ENCODE measurements at regions not wholly inside any gene's neighbourhood (a gene's known extent, or its start where the extent isn't known, plus 50 kb on each side); places are given as distances from the start of the nearest gene placed in this dataset.

DNA sequence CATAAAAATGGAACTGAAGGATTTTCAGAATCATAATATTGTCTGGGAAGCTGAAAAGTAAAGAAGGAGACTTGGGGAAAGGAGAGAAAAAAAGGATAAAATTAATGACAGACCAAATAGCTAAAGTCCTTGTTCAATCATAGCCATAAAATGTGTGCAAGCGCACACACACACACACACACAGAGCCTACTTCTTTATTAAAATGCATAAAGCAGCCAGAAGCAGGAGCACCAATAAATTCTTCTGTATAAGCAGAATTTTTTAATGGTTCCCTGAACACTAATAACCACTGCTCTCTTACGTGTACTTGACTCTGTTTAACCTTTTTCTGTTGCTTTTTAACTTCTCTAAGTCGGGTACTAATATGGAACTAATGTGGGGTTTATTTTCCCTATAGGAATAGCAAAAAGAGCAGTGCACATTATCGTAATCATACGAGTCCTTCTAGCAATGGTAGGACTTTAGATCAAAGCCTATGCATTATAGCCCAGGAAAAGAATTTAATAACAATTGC is 131.0 kb upstream of the PSMD7 start:
- ATAC-seq (no peak), DNase-seq (no peak)
- Histone ChIP-seq H3K4me3 (no peak overlapping the region), H3K27ac (no peak overlapping the region), H3K4me1 (peaks cover 0 to 5% (median 0%) of the 10 kb centered on the region in 4 donors), H3K9me3 (no peaks in the 10 kb centered on the region), H3K36me3 (no peaks in the 10 kb centered on the region), H3K27me3 (no peaks in the 10 kb centered on the region)
- TF ChIP-seq, protein P1, sequence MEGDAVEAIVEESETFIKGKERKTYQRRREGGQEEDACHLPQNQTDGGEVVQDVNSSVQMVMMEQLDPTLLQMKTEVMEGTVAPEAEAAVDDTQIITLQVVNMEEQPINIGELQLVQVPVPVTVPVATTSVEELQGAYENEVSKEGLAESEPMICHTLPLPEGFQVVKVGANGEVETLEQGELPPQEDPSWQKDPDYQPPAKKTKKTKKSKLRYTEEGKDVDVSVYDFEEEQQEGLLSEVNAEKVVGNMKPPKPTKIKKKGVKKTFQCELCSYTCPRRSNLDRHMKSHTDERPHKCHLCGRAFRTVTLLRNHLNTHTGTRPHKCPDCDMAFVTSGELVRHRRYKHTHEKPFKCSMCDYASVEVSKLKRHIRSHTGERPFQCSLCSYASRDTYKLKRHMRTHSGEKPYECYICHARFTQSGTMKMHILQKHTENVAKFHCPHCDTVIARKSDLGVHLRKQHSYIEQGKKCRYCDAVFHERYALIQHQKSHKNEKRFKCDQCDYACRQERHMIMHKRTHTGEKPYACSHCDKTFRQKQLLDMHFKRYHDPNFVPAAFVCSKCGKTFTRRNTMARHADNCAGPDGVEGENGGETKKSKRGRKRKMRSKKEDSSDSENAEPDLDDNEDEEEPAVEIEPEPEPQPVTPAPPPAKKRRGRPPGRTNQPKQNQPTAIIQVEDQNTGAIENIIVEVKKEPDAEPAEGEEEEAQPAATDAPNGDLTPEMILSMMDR (IDR thresholded peaks at IDR 0.05) = no peak
- TF ChIP-seq POLR2A (IDR thresholded peaks at IDR 0.05) = no peak
- 70% methylated on average over 5 of the region's 5 CpGs for WGBS (ENCODE audit: insufficient coverage, low coverage, low lambda C conversion rate, missing lambda C conversion rate)
- intact Hi-C loops (cut with DNase I) = no loop called here

DNA sequence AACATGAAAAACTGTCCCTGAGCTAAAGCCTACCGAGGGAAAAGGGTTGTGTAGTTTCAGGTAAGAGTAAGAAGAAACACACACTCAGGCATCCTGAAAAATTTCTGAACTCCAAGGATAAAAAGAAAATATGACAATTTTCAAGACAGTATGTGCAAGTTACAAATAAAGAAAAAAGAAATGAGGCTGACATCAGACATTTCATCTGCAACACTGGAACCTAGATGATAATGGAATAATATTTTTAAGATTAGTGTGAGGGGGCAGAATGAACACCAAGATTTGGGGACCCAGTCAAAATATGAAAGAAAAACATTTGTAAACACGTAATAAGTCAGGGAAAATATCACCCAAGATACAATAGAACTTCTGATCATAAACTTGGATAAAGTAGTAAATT is 135.9 kb upstream of the PSMD7 start:
- no peaks in the 10 kb centered on the region for H3K9me3 ChIP-seq
- H3K27ac ChIP-seq = no peak overlapping the region
- H3K27me3 ChIP-seq = no peaks in the 10 kb centered on the region
- WGBS (ENCODE audit: insufficient coverage, low coverage, low lambda C conversion rate, missing lambda C conversion rate) = 59% methylated on average over 2 of the region's 2 CpGs
- no peaks in the 10 kb centered on the region for H3K36me3 ChIP-seq
- intact Hi-C loops (cut with DNase I) = no loop called here
- TF ChIP-seq, protein P1 (IDR thresholded peaks at IDR 0.05) = no peak
- TF ChIP-seq POLR2A (IDR thresholded peaks at IDR 0.05) = no peak
- no peak overlapping the region for H3K4me3 ChIP-seq
- no peaks in the 10 kb centered on the region for H3K4me1 ChIP-seq
- no peak for DNase-seq
- ATAC-seq = no peak

DNA sequence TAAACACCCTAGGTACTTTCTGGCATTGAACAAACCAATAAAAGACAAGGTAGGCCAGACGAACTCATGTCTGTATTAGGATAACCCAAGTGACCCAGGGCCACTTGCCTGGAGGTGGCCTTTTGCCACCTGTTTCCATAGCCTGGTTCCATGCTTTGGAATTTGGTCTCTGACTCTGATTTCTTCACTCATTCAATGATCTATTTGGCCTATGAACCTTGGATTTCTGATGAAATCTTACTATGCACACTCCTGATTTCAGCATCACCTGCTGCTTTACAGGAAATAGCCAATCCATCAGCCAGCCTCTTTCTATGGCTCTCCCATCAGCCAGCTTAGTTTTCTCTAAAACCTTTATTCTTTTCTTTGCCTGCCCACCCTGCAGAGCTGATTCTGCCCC is 142.8 kb upstream of the PSMD7 start:
- Histone ChIP-seq H3K4me1 (peaks cover 0 to 14% (median 7%) of the 10 kb centered on the region in 4 donors), H3K9me3 (peaks cover 0 to 4% (median 0%) of the 10 kb centered on the region in 4 donors), H3K27me3 (no peaks in the 10 kb centered on the region), H3K36me3 (no peaks in the 10 kb centered on the region), H3K4me3 (no peak overlapping the region), H3K27ac (peak overlapping the region in 2 of 3 donors; percentile 22 to 52)
- DNase-seq = peak; percentile 61 to 79 (median 69)
- no peak for TF ChIP-seq POLR2A (IDR thresholded peaks at IDR 0.05)
- WGBS (ENCODE audit: insufficient coverage, low coverage, low lambda C conversion rate, missing lambda C conversion rate) = 0% methylated on average over 1 of the region's 1 CpG
- ATAC-seq = peak; percentile 98 to 100 (median 99)
- intact Hi-C loops (cut with DNase I) = no loop called here

DNA sequence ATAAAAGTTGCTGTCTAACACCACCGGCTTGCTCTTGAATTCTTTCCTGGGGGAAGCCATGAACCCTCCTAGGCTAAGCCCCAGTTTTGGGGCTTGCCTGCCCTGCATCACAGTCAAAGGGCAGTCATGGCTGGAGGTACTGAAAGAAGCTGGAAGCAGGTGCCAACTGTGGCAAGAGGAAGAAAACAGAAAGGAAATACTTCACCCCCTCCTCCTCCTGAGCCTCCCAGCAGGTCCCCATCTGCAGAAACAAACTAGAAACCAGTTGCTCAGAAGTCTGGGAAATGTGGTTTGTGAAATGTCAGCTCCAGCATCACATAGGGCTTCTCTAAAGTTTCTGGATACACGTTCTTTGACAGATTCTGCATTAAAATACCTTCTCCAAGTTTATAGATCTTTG is 150.0 kb upstream of the PSMD7 start:
- no peak for ATAC-seq
- H3K36me3 ChIP-seq = no peaks in the 10 kb centered on the region
- DNase-seq = no peak
- H3K4me3 ChIP-seq = no peak overlapping the region
- TF ChIP-seq, protein P1 (IDR thresholded peaks at IDR 0.05) = no peak
- TF ChIP-seq POLR2A (IDR thresholded peaks at IDR 0.05) = no peak
- peaks cover 0 to under 1% (median 0%) of the 10 kb centered on the region in 4 donors for H3K9me3 ChIP-seq
- H3K4me1 ChIP-seq = no peaks in the 10 kb centered on the region
- intact Hi-C loops (cut with DNase I) = no loop called here
- WGBS (ENCODE audit: insufficient coverage, low coverage, low lambda C conversion rate, missing lambda C conversion rate) = 71% methylated on average over 1 of the region's 2 CpGs
- H3K27ac ChIP-seq = no peak overlapping the region
- H3K27me3 ChIP-seq = no peaks in the 10 kb centered on the region

DNA sequence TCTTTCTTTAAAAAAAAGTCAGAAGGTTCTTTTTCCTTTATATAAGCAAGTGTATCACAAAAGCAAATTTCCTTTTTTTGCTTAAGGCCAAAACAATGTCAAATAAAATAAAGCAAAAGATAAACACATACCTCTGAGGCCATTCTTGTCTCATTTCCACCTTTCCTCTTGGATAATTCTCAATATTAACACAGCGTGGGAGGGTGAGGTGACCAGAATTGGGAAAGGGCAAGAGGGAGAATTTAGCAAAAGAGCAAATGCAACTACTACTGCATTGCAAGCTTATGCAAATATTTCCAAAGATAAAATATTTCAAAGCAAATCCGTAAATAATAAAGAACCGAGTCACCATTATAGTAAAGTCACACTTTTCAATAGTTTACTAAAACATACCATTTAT is 153.4 kb upstream of the PSMD7 start:
- 10% methylated on average over 3 of the region's 3 CpGs for WGBS (ENCODE audit: insufficient coverage, low coverage, low lambda C conversion rate, missing lambda C conversion rate)
- peak in 3 of 4 donors; percentile 35 to 93 (median 44) for ATAC-seq
- Histone ChIP-seq H3K9me3 (no peaks in the 10 kb centered on the region), H3K4me1 (no peaks in the 10 kb centered on the region), H3K36me3 (no peaks in the 10 kb centered on the region), H3K27ac (no peak overlapping the region), H3K4me3 (no peak overlapping the region), H3K27me3 (no peaks in the 10 kb centered on the region)
- DNase-seq = no peak
- intact Hi-C loops (cut with DNase I) = no loop called here
- TF ChIP-seq POLR2A (IDR thresholded peaks at IDR 0.05) = no peak
- TF ChIP-seq, protein P1 (IDR thresholded peaks at IDR 0.05) = no peak

Measured in right lobe of liver (tissue), 6 donors.